WTC11 (cell line): ENCODE measurements at regions not wholly inside any gene's neighbourhood (a gene's known extent, or its start where the extent isn't known, plus 50 kb on each side); places are given as distances from the start of the nearest gene placed in this dataset.
A peak's percentile ranks its signal among the peaks of the same experiment; 100 is the strongest.

Experiments
- ATAC-seq: fragments of 200-7000 bp; cut with Tn5 transposase; 2 replicates; pipeline ENCODE4 v1.10.0; 2021; ENCODE audit warnings: mild to moderate bottlenecking, moderate library complexity
- CTCF ChIA-PET: fragments of 300-600 bp; sonication (Branson Sonifier 250); formaldehyde crosslinking; loops from one replicate; lab custom pipeline; 2021; ENCODE audit warnings: antibody characterized with exemption; lab: Charles Lee
- POLR2A ChIA-PET: fragments of 350-600 bp; sonication (Branson Sonifier 250); formaldehyde crosslinking; loops from one replicate; lab custom pipeline; 2021; ENCODE audit warnings: antibody characterized with exemption; lab: Charles Lee
- DNase-seq: peaks from one replicate; pipeline ENCODE4 v3.0.0; 2021; ENCODE audit warnings: low spot score
- H3K27ac Mint-ChIP-seq: 2 replicates; pipeline ENCODE4 v1.8.0; 2021; ENCODE audit warnings: mixed read lengths
- H3K27me3 Mint-ChIP-seq: 2 replicates; pipeline ENCODE4 v1.8.0; 2021; ENCODE audit warnings: low read depth, mild to moderate bottlenecking, moderate library complexity, mixed read lengths
- H3K36me3 Mint-ChIP-seq: 2 replicates; pipeline ENCODE4 v1.8.0; 2021; ENCODE audit warnings: mixed read lengths
- H3K4me1 Mint-ChIP-seq: 2 replicates; pipeline ENCODE4 v1.8.0; 2022; ENCODE audit warnings: mixed read lengths
- H3K4me3 Mint-ChIP-seq: 2 replicates; pipeline ENCODE4 v1.8.0; 2021; ENCODE audit warnings: mild to moderate bottlenecking, moderate library complexity, mixed read lengths
- H3K9me3 Mint-ChIP-seq: 2 replicates; pipeline ENCODE4 v1.8.0; 2021; ENCODE audit warnings: mixed read lengths
- ATF2 ChIP-seq: sonication (generic); formaldehyde crosslinking; IDR thresholded peaks from 2 replicates; pipeline ENCODE4 v1.8.1; 2022; ENCODE audit warnings: low read depth, missing genetic modification reagents, borderline replicate concordance
- CBFB ChIP-seq: sonication (generic); formaldehyde crosslinking; IDR thresholded peaks from 2 replicates; pipeline ENCODE4 v1.8.1; 2022; ENCODE audit warnings: mild to moderate bottlenecking, low read depth, missing genetic modification reagents
- CDX4 ChIP-seq: fragments of 250-450 bp; sonication (Bioruptor Pico); IDR thresholded peaks from 2 replicates; pipeline ENCODE4 v1.9.0; 2021; ENCODE audit warnings: moderate library complexity, mild to moderate bottlenecking, inconsistent platforms, borderline replicate concordance
- EMX1 ChIP-seq: fragments of 250-450 bp; sonication (Bioruptor Pico); IDR thresholded peaks from 2 replicates; pipeline ENCODE4 v1.8.0; 2021; ENCODE audit warnings: mild to moderate bottlenecking
- HMGXB4 ChIP-seq: sonication (generic); formaldehyde crosslinking; IDR thresholded peaks from 2 replicates; pipeline ENCODE4 v1.8.1; 2023; ENCODE audit warnings: mild to moderate bottlenecking, moderate library complexity, missing genetic modification reagents
- JUN ChIP-seq: sonication (generic); formaldehyde crosslinking; IDR thresholded peaks from 2 replicates; pipeline ENCODE4 v1.8.0; 2023; ENCODE audit warnings: mild to moderate bottlenecking, missing genetic modification reagents
- MYBL2 ChIP-seq: sonication (generic); formaldehyde crosslinking; IDR thresholded peaks from 2 replicates; pipeline ENCODE4 v1.8.1; 2023; ENCODE audit warnings: mild to moderate bottlenecking, moderate library complexity, missing genetic modification reagents
- NFATC4 ChIP-seq: fragments of 250-450 bp; sonication (Bioruptor Pico); IDR thresholded peaks from 2 replicates; pipeline ENCODE4 v1.9.0; 2021; ENCODE audit warnings: mild to moderate bottlenecking
- NFE2L1 ChIP-seq: sonication (generic); formaldehyde crosslinking; IDR thresholded peaks from 2 replicates; pipeline ENCODE4 v1.8.1; 2023; ENCODE audit warnings: missing genetic modification reagents
- NFYB ChIP-seq: sonication (generic); formaldehyde crosslinking; conservative IDR thresholded peaks from 2 replicates; pipeline ENCODE4 v1.8.0; 2022; ENCODE audit warnings: low read depth, missing genetic modification reagents
- RORB ChIP-seq: fragments of 250-450 bp; sonication (Bioruptor Pico); IDR thresholded peaks from 2 replicates; pipeline ENCODE4 v1.9.0; 2021; ENCODE audit warnings: mild to moderate bottlenecking
- SMAD3 ChIP-seq: sonication (generic); formaldehyde crosslinking; IDR thresholded peaks from 2 replicates; pipeline ENCODE4 v1.8.0; 2022; ENCODE audit warnings: missing genetic modification reagents, mild to moderate bottlenecking, borderline replicate concordance
- TCF7 ChIP-seq: sonication (generic); formaldehyde crosslinking; IDR thresholded peaks from 2 replicates; pipeline ENCODE4 v1.8.0; 2022; ENCODE audit warnings: mild to moderate bottlenecking, low read depth, missing genetic modification reagents, moderate library complexity
- ZBTB43 ChIP-seq: sonication (generic); formaldehyde crosslinking; IDR thresholded peaks from 2 replicates; pipeline ENCODE4 v1.8.1; 2023; ENCODE audit warnings: mild to moderate bottlenecking, missing genetic modification reagents
- ZNF121 ChIP-seq: sonication (generic); formaldehyde crosslinking; IDR thresholded peaks from 2 replicates; pipeline ENCODE4 v1.8.0; 2023; ENCODE audit warnings: missing genetic modification reagents
- ZNF232 ChIP-seq: sonication (generic); formaldehyde crosslinking; IDR thresholded peaks from 2 replicates; pipeline ENCODE4 v1.8.0; 2022; ENCODE audit warnings: mild to moderate bottlenecking, missing genetic modification reagents
- TF ChIP-seq, protein P1 (sequence below): fragments of 250-450 bp; sonication (Bioruptor Pico); IDR thresholded peaks from 2 replicates; pipeline ENCODE4 v1.9.0; 2021; ENCODE audit warnings: mild to moderate bottlenecking
- TF ChIP-seq, protein P2 (sequence below): fragments of 250-450 bp; sonication (Bioruptor Pico); IDR thresholded peaks from 2 replicates; pipeline ENCODE4 v2.1.2; 2022; ENCODE audit warnings: mild to moderate bottlenecking, moderate library complexity
- TF ChIP-seq, protein P3 (sequence below): sonication (generic); formaldehyde crosslinking; IDR thresholded peaks from 2 replicates; pipeline ENCODE4 v1.8.0; 2023; ENCODE audit warnings: missing genetic modification reagents
- TF ChIP-seq, protein P4 (sequence below): sonication (generic); formaldehyde crosslinking; IDR thresholded peaks from 2 replicates; pipeline ENCODE4 v1.8.1; 2023; ENCODE audit warnings: mild to moderate bottlenecking, missing genetic modification reagents, moderate library complexity
- TF ChIP-seq, protein P5 (sequence below): sonication (generic); formaldehyde crosslinking; conservative IDR thresholded peaks from 2 replicates; pipeline ENCODE4 v1.8.1; 2022; ENCODE audit warnings: mild to moderate bottlenecking, missing genetic modification reagents

DNA sequence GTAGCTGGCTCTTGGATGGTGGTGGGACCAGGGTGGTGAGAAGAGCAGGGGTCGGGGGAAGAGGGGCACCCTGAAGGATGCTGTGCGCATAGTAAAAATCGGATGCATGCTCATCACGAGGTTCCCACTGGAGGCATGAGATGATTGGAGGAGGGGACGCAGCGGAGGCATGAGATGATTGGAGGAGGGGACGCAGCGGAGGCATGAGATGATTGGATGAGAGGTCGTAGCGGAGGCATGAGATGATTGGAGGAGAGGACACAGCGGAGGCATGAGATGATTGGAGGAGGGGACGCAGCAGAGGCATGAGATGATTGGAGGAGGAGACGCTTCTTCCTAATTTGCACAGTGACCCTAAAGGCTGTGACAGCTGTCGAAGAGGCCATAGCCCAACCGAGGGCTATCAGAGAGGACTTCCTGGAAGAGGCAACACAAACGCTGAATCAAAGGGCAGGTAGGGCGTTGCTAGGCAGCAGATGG lies 106.7 kb downstream of the ADRA2C start:
- H3K36me3 Mint-ChIP-seq, result peaks cover 9% of the 10 kb centered on the region
- POLR2A ChIA-PET, result no interaction called here
- H3K4me1 Mint-ChIP-seq, result peaks cover 25% of the 10 kb centered on the region
- ATAC-seq, result peak; percentile 1
- CTCF ChIA-PET, result interaction anchor here (0.8 to 1.5 kb wide), 3 partner anchors 80 to 310 kb away, joined by 3 to 10 read pairs (median 4); no protein-coding TSS in a partner anchor
- H3K4me3 Mint-ChIP-seq, result peak overlapping the region; percentile 66
- peaks cover 14% of the 10 kb centered on the region for H3K9me3 Mint-ChIP-seq
- no peak for DNase-seq
- TF ChIP-seq NFE2L1 (CRISPR knock-in tag), result peak; percentile 84
- no peak for TF ChIP-seq CDX4 (CRISPR knock-in tag)
- peak; percentile 72 for TF ChIP-seq NFYB (CRISPR knock-in tag)
- TF ChIP-seq ZNF232 (CRISPR knock-in tag), result no peak
- TF ChIP-seq, protein P1, sequence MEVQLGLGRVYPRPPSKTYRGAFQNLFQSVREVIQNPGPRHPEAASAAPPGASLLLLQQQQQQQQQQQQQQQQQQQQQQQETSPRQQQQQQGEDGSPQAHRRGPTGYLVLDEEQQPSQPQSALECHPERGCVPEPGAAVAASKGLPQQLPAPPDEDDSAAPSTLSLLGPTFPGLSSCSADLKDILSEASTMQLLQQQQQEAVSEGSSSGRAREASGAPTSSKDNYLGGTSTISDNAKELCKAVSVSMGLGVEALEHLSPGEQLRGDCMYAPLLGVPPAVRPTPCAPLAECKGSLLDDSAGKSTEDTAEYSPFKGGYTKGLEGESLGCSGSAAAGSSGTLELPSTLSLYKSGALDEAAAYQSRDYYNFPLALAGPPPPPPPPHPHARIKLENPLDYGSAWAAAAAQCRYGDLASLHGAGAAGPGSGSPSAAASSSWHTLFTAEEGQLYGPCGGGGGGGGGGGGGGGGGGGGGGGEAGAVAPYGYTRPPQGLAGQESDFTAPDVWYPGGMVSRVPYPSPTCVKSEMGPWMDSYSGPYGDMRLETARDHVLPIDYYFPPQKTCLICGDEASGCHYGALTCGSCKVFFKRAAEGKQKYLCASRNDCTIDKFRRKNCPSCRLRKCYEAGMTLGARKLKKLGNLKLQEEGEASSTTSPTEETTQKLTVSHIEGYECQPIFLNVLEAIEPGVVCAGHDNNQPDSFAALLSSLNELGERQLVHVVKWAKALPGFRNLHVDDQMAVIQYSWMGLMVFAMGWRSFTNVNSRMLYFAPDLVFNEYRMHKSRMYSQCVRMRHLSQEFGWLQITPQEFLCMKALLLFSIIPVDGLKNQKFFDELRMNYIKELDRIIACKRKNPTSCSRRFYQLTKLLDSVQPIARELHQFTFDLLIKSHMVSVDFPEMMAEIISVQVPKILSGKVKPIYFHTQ, result no peak
- TF ChIP-seq MYBL2 (CRISPR knock-in tag), result 0 out of 2 replicates have a peak, but pooled peaks have one; percentile 24
- TF ChIP-seq ZBTB43, result peak; percentile 84; the same call in 1 of the 2 replicates
- TF ChIP-seq, protein P2, sequence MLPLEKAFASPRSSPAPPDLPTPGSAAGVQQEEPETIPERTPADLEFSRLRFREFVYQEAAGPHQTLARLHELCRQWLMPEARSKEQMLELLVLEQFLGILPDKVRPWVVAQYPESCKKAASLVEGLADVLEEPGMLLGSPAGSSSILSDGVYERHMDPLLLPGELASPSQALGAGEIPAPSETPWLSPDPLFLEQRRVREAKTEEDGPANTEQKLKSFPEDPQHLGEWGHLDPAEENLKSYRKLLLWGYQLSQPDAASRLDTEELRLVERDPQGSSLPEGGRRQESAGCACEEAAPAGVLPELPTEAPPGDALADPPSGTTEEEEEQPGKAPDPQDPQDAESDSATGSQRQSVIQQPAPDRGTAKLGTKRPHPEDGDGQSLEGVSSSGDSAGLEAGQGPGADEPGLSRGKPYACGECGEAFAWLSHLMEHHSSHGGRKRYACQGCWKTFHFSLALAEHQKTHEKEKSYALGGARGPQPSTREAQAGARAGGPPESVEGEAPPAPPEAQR (CRISPR knock-in tag), result no peak
- TF ChIP-seq RORB (CRISPR knock-in tag), result no peak
- TF ChIP-seq, protein P3, sequence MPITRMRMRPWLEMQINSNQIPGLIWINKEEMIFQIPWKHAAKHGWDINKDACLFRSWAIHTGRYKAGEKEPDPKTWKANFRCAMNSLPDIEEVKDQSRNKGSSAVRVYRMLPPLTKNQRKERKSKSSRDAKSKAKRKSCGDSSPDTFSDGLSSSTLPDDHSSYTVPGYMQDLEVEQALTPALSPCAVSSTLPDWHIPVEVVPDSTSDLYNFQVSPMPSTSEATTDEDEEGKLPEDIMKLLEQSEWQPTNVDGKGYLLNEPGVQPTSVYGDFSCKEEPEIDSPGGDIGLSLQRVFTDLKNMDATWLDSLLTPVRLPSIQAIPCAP (CRISPR knock-in tag), result 0 out of 2 replicates have a peak, but pooled peaks have one; percentile 53
- no peak for TF ChIP-seq JUN (CRISPR knock-in tag)
- TF ChIP-seq ATF2 (CRISPR knock-in tag), result no peak
- TF ChIP-seq ZNF121 (CRISPR knock-in tag), result no peak
- TF ChIP-seq EMX1 (CRISPR knock-in tag), result no peak
- no peak for TF ChIP-seq CBFB (CRISPR knock-in tag)
- TF ChIP-seq, protein P4, sequence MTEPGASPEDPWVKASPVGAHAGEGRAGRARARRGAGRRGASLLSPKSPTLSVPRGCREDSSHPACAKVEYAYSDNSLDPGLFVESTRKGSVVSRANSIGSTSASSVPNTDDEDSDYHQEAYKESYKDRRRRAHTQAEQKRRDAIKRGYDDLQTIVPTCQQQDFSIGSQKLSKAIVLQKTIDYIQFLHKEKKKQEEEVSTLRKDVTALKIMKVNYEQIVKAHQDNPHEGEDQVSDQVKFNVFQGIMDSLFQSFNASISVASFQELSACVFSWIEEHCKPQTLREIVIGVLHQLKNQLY (CRISPR knock-in tag), result no peak
- TF ChIP-seq SMAD3 (CRISPR knock-in tag), result no peak
- TF ChIP-seq NFATC4, result no peak
- TF ChIP-seq, protein P5, sequence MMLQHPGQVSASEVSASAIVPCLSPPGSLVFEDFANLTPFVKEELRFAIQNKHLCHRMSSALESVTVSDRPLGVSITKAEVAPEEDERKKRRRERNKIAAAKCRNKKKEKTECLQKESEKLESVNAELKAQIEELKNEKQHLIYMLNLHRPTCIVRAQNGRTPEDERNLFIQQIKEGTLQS (CRISPR knock-in tag), result no peak
- no peak for TF ChIP-seq HMGXB4 (CRISPR knock-in tag)
- 0 out of 2 replicates have a peak, but pooled peaks have one; percentile 36 for TF ChIP-seq TCF7 (CRISPR knock-in tag)
- peaks cover 45% of the 10 kb centered on the region for H3K27me3 Mint-ChIP-seq
- H3K27ac Mint-ChIP-seq, result peak overlapping the region; percentile 37; the same call in 1 of the 2 replicates
